ENCODE measurements at regions not wholly inside any gene's neighbourhood (a gene's known extent, or its start where the extent isn't known, plus 50 kb on each side); places are given as distances from the start of the nearest gene placed in this dataset.

GRCh38 chrX:8906299-8906938 lies 105.2 kb upstream of the FAM9A start:
- Histone ChIP-seq H3K9me3 (replicated peaks) (no peaks in the 10 kb centered on the region), H3K36me3 (no peaks in the 10 kb centered on the region), H3K27ac (no peak overlapping the region), H3K27me3 (no peaks in the 10 kb centered on the region), H3K4me1 (no peaks in the 10 kb centered on the region), H3K4me3 (no peak overlapping the region)
- no peak for DNase-seq

- no peak overlapping the region for H3K4me3 ChIP-seq
- no peaks in the 10 kb centered on the region for H3K36me3 ChIP-seq
- H3K27ac ChIP-seq, result no peak overlapping the region
- H3K9me3 ChIP-seq (replicated peaks), result no peaks in the 10 kb centered on the region
- H3K27me3 ChIP-seq, result no peaks in the 10 kb centered on the region
- H3K4me1 ChIP-seq, result no peaks in the 10 kb centered on the region; the same call in 1 of the 2 replicates
- DNase-seq, result peak in 1 of 2 experiments; percentile 24
These were observed 96.1 kb upstream of the FAM9A start for GRCh38 chrX:8897259-8897658.

GRCh38 chrX:8890794-8891193 lies 89.6 kb upstream of the FAM9A start:
- Histone ChIP-seq H3K4me1 (no peaks in the 10 kb centered on the region), H3K4me3 (no peak overlapping the region), H3K9me3 (replicated peaks) (no peaks in the 10 kb centered on the region), H3K27ac (no peak overlapping the region), H3K36me3 (no peaks in the 10 kb centered on the region), H3K27me3 (no peaks in the 10 kb centered on the region)
- no peak for DNase-seq

- H3K27ac ChIP-seq, result no peak overlapping the region
- no peaks in the 10 kb centered on the region for H3K9me3 ChIP-seq (replicated peaks)
- no peak for DNase-seq
- H3K4me3 ChIP-seq, result no peak overlapping the region
- H3K27me3 ChIP-seq, result no peaks in the 10 kb centered on the region
- H3K4me1 ChIP-seq, result no peaks in the 10 kb centered on the region
- H3K36me3 ChIP-seq, result no peaks in the 10 kb centered on the region
These were observed 85.8 kb upstream of the FAM9A start for GRCh38 chrX:8887004-8887403.

- peak; percentile 7 to 54 for DNase-seq
- Histone ChIP-seq H3K4me1 (no peaks in the 10 kb centered on the region), H3K27me3 (no peaks in the 10 kb centered on the region), H3K4me3 (no peak overlapping the region), H3K27ac (no peak overlapping the region), H3K36me3 (no peaks in the 10 kb centered on the region), H3K9me3 (replicated peaks) (no peaks in the 10 kb centered on the region)
These were observed 78.6 kb upstream of the FAM9A start for GRCh38 chrX:8879750-8880149.

GRCh38 chrX:8873956-8874355 lies 72.8 kb upstream of the FAM9A start:
- Histone ChIP-seq H3K4me3 (no peak overlapping the region), H3K36me3 (no peaks in the 10 kb centered on the region), H3K27ac (no peak overlapping the region), H3K9me3 (replicated peaks) (no peaks in the 10 kb centered on the region), H3K27me3 (no peaks in the 10 kb centered on the region), H3K4me1 (no peaks in the 10 kb centered on the region)
- DNase-seq, result no peak

GRCh38 chrX:8873102-8873501 lies 71.9 kb upstream of the FAM9A start:
- Histone ChIP-seq H3K27ac (no peak overlapping the region), H3K4me3 (no peak overlapping the region), H3K9me3 (replicated peaks) (no peaks in the 10 kb centered on the region), H3K27me3 (no peaks in the 10 kb centered on the region), H3K36me3 (no peaks in the 10 kb centered on the region), H3K4me1 (no peaks in the 10 kb centered on the region)
- DNase-seq, result no peak

GRCh38 chrX:8870411-8870810 lies 69.2 kb upstream of the FAM9A start:
- no peak for DNase-seq
- Histone ChIP-seq H3K27me3 (no peaks in the 10 kb centered on the region), H3K9me3 (replicated peaks) (no peaks in the 10 kb centered on the region), H3K4me3 (no peak overlapping the region), H3K36me3 (no peaks in the 10 kb centered on the region), H3K4me1 (no peaks in the 10 kb centered on the region), H3K27ac (no peak overlapping the region)

- DNase-seq, result no peak
- H3K9me3 ChIP-seq (replicated peaks), result no peaks in the 10 kb centered on the region
These were observed 68.6 kb upstream of the FAM9A start for GRCh38 chrX:8869812-8870211.

GRCh38 chrX:8868906-8869305 lies 67.7 kb upstream of the FAM9A start:
- H3K4me3 ChIP-seq, result no peak overlapping the region
- H3K36me3 ChIP-seq, result no peaks in the 10 kb centered on the region
- no peaks in the 10 kb centered on the region for H3K27me3 ChIP-seq
- H3K27ac ChIP-seq, result no peak overlapping the region
- DNase-seq, result peak in 1 of 2 experiments; percentile 5
- no peaks in the 10 kb centered on the region for H3K9me3 ChIP-seq (replicated peaks)
- H3K4me1 ChIP-seq, result no peaks in the 10 kb centered on the region

More at GRCh38 chrX:8869812-8870211, 68.6 kb upstream of the FAM9A start:
- Histone ChIP-seq H3K27ac (no peak overlapping the region), H3K36me3 (no peaks in the 10 kb centered on the region), H3K4me1 (no peaks in the 10 kb centered on the region), H3K4me3 (no peak overlapping the region), H3K27me3 (no peaks in the 10 kb centered on the region)

GRCh38 chrX:8868070-8868773 lies 67.0 kb upstream of the FAM9A start:
- DNase-seq, result no peak
- H3K4me3 ChIP-seq, result no peak overlapping the region
- no peaks in the 10 kb centered on the region for H3K4me1 ChIP-seq
- no peaks in the 10 kb centered on the region for H3K9me3 ChIP-seq (replicated peaks)
- no peaks in the 10 kb centered on the region for H3K36me3 ChIP-seq
- H3K27me3 ChIP-seq, result no peaks in the 10 kb centered on the region
- H3K27ac ChIP-seq, result no peak overlapping the region

GRCh38 chrX:8867406-8867805 lies 66.2 kb upstream of the FAM9A start:
- no peaks in the 10 kb centered on the region for H3K4me1 ChIP-seq
- no peaks in the 10 kb centered on the region for H3K27me3 ChIP-seq
- H3K27ac ChIP-seq, result no peak overlapping the region
- DNase-seq, result no peak
- H3K9me3 ChIP-seq (replicated peaks), result no peaks in the 10 kb centered on the region
- H3K36me3 ChIP-seq, result no peaks in the 10 kb centered on the region
- no peak overlapping the region for H3K4me3 ChIP-seq

GRCh38 chrX:8864161-8864560 lies 63.0 kb upstream of the FAM9A start:
- no peaks in the 10 kb centered on the region for H3K9me3 ChIP-seq (replicated peaks)
- H3K27me3 ChIP-seq, result no peaks in the 10 kb centered on the region
- no peak overlapping the region for H3K27ac ChIP-seq
- no peaks in the 10 kb centered on the region for H3K4me1 ChIP-seq
- H3K36me3 ChIP-seq, result no peaks in the 10 kb centered on the region
- no peak for DNase-seq
- H3K4me3 ChIP-seq, result no peak overlapping the region

- DNase-seq, result no peak
- Histone ChIP-seq H3K4me1 (no peaks in the 10 kb centered on the region), H3K27ac (no peak overlapping the region), H3K36me3 (no peaks in the 10 kb centered on the region), H3K9me3 (replicated peaks) (no peaks in the 10 kb centered on the region), H3K27me3 (no peaks in the 10 kb centered on the region), H3K4me3 (no peak overlapping the region)
These were observed 60.7 kb upstream of the FAM9A start for GRCh38 chrX:8861908-8862307.

GRCh38 chrX:8851231-8851886 lies 50.2 kb upstream of the FAM9A start:
- no peak overlapping the region for H3K4me3 ChIP-seq
- no peaks in the 10 kb centered on the region for H3K4me1 ChIP-seq
- no peaks in the 10 kb centered on the region for H3K9me3 ChIP-seq (replicated peaks)
- DNase-seq, result no peak
- no peaks in the 10 kb centered on the region for H3K36me3 ChIP-seq
- H3K27ac ChIP-seq, result no peak overlapping the region
- no peaks in the 10 kb centered on the region for H3K27me3 ChIP-seq

Data from SJCRH30 (cell line).